Lower leg skin (tissue), 4 donors: ENCODE measurements at regions not wholly inside any gene's neighbourhood (a gene's known extent, or its start where the extent isn't known, plus 50 kb on each side); places are given as distances from the start of the nearest gene placed in this dataset.

Source experiments
- DNase-seq, 2 donors: peaks; one replicate each; pipeline ENCODE4 v3.0.0-alpha.2; 2019; ENCODE audit warnings: low spot score in 2 of 2
- H3K4me3 ChIP-seq: fragments of 200-600 bp; sonication (generic); 2 replicates; pipeline ENCODE4 v1.5.1; 2017; ENCODE audit warnings: mild to moderate bottlenecking, low read depth; ENCODE audit not compliant: poor library complexity, severe bottlenecking
- CTCF ChIP-seq, 3 donors: fragments of 450-650 bp; IDR thresholded peaks; one replicate each; pipeline ENCODE4 v1.5.1; 2016; ENCODE audit warnings: antibody characterized with exemption in 3 of 3, mild to moderate bottlenecking in 3 of 3, moderate library complexity in 2 of 3
- POLR2A ChIP-seq, 2 donors: fragments of 450-650 bp; IDR thresholded peaks; one replicate each; pipeline ENCODE4 v1.6.1; 2016 to 2017; ENCODE audit warnings: antibody characterized with exemption in 2 of 2, mild to moderate bottlenecking in 1 of 2, moderate library complexity in 1 of 2
- WGBS, 2 donors: methylation state at CpG; one replicate each; pipeline ENCODE4 v1.1.5; 2018; 5-methylcytosine and 5-hydroxymethylcytosine counted together
- intact Hi-C: fragments of 100-400 bp; cut with DNase I; formaldehyde crosslinking; loops from one replicate; pipeline ENCODE4 v1.15.0; 2023; ENCODE audit warnings: low total_unique reads

- 67 to 73% methylated on average over 1 of the region's 1 CpG for WGBS, 2 donors
- no peak overlapping the region for H3K4me3 ChIP-seq
- intact Hi-C loops, result no loop called here
- TF ChIP-seq POLR2A (IDR thresholded peaks at IDR 0.05) (no peak), CTCF (IDR thresholded peaks at IDR 0.05) (no peak)
- no peak for DNase-seq
Measured at GRCh38 chr20:55597526-55597925, 407.8 kb downstream of the CBLN4 start.

GRCh38 chr20:55596431-55596830, 408.9 kb downstream of the CBLN4 start:
- intact Hi-C loops, result no loop called here
- H3K4me3 ChIP-seq, result no peak overlapping the region
- no peak for DNase-seq
- WGBS, 2 donors, result 48 to 51% methylated on average over 1 of the region's 1 CpG
- no peak for TF ChIP-seq CTCF (IDR thresholded peaks at IDR 0.05)
- TF ChIP-seq POLR2A (IDR thresholded peaks at IDR 0.05), result no peak

DNA sequence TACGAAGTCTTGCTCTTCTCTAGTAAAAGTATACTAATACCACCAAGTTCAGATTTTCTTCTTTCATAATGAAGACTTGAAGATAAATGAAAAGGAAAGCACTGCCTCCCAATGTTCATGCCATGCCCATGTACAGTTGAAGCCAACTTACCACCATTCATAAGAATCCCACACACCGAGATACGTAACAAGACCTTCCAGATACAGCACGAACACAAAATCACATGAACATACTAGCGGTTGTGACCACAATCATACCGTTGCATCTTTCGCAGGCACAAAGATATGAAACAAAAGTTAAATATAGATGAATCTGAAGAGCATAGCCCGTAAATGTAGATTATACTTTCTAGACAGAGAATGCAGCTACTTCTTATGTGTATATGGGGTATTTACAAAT, 412.5 kb downstream of the CBLN4 start:
- intact Hi-C loops, result no loop called here
- TF ChIP-seq CTCF (IDR thresholded peaks at IDR 0.05) (no peak), POLR2A (IDR thresholded peaks at IDR 0.05) (no peak)
- WGBS, 2 donors, result 87 to 92% methylated on average over 8 of the region's 8 CpGs
- DNase-seq, result no peak
- no peak overlapping the region for H3K4me3 ChIP-seq

GRCh38 chr20:55586610-55587009, 418.7 kb downstream of the CBLN4 start:
- TF ChIP-seq POLR2A (IDR thresholded peaks at IDR 0.05) (no peak), CTCF (IDR thresholded peaks at IDR 0.05) (no peak)
- no peak for DNase-seq
- intact Hi-C loops, result no loop called here
- 64 to 66% methylated on average over 4 of the region's 4 CpGs for WGBS, 2 donors
- H3K4me3 ChIP-seq, result no peak overlapping the region

DNA sequence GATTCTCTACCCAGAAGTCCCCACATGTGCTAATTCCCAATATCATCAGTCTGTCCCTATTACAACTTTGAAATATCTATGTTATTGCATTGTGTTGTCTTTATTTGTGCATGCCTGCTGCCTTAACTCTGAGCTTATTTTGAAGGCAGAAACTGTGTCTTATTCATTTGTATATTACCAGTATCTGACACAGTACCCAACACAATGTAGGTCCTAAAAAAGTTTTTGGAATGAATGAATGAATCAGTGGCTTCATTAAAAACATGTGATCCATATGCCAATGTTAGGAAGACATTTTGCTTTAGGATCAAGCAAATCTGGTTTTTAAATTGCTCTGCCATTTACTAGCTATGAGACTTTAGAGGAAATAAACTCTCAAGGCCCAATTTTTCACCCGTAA, 420.4 kb downstream of the CBLN4 start:
- intact Hi-C loops, result no loop called here
- no peak overlapping the region for H3K4me3 ChIP-seq
- 79 to 91% methylated on average over 1 of the region's 1 CpG for WGBS, 2 donors
- no peak for DNase-seq
- TF ChIP-seq POLR2A (IDR thresholded peaks at IDR 0.05), result no peak

DNA sequence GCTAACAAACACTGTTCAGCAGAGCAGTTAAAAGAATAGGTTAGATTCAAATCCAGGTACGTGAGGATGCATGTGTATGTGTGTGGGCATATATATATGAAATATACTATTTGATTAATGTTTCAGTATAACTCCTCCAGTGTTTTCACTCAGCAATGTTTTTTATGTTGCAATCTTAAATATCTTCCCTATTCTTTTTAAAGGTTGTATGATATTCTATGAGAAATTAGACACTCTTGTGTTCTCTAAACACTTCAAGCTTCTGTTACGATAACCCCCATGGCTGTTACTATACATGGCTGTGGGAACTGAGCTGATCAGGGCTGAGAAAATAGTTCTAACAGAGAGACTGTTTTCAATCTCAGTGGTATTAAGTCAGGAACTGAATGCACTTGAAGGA, 421.0 kb downstream of the CBLN4 start:
- intact Hi-C loops, result no loop called here

More for the DNA sequence above, 421.0 kb downstream of the CBLN4 start:
- no peak for TF ChIP-seq CTCF (IDR thresholded peaks at IDR 0.05)
- DNase-seq, result no peak
- H3K4me3 ChIP-seq, result no peak overlapping the region
- WGBS, 2 donors, result 95 to 98% methylated on average over 2 of the region's 2 CpGs
